Ectodermal cell (in vitro differentiated cells): ENCODE measurements at regions not wholly inside any gene's neighbourhood (a gene's known extent, or its start where the extent isn't known, plus 50 kb on each side); places are given as distances from the start of the nearest gene placed in this dataset.

Source experiments
- H3K27ac ChIP-seq: 2 replicates; pipeline ENCODE4 v1.7.0; 2013; ENCODE audit warnings: mild to moderate bottlenecking, low read depth, low read length; ENCODE audit not compliant: insufficient read depth, poor library complexity, severe bottlenecking
- H3K27me3 ChIP-seq: 2 replicates; pipeline ENCODE4 v1.7.0; 2013; ENCODE audit warnings: mild to moderate bottlenecking, low read length; ENCODE audit not compliant: insufficient read depth, control insufficient read depth, poor library complexity, severe bottlenecking
- H3K36me3 ChIP-seq: one replicate; pipeline ENCODE4 v1.7.0; 2013; ENCODE audit warnings: low read length; ENCODE audit not compliant: control insufficient read depth, insufficient read depth
- H3K4me1 ChIP-seq: one replicate; pipeline ENCODE4 v1.7.0; 2013; ENCODE audit warnings: low read length; ENCODE audit not compliant: control insufficient read depth, insufficient read depth
- H3K4me3 ChIP-seq: 2 replicates; pipeline ENCODE4 v1.7.0; 2013; ENCODE audit warnings: low read depth, low read length, control low read depth; ENCODE audit not compliant: insufficient read depth
- H3K9me3 ChIP-seq: 2 replicates; pipeline ENCODE4 v1.7.0; 2013; ENCODE audit warnings: mild to moderate bottlenecking, low read length, moderate library complexity; ENCODE audit not compliant: control insufficient read depth
- WGBS, 2 experiments: methylation state at CpG; one replicate each; pipeline ENCODE4 v1.1.7; 2013; ENCODE audit warnings: missing lambda C conversion rate in 2 of 2; 5-methylcytosine and 5-hydroxymethylcytosine counted together

DNA sequence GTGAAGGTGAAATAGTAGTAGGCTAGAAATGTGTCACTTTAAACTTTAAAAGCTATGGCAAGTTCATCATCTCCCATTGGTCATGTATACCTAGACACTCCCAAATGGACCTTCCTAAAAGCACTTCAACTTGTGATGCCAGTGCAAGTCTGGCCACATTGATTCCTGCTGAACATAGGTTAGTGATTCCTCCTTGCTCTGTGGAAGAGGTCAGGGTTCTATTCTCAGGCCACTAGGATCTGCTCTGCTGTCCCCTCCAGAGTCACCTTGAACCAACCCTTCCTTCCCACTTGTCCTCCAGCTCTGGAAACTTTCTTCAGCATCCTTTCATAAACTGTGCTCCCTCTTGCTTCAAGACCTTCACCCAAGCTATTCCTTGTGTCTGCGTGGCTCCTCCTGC, 301.7 kb downstream of the RPLP1 start:
- WGBS, 2 experiments: 85 to 89% methylated on average over 1 of the region's 1 CpG
- no peaks in the 10 kb centered on the region for H3K36me3 ChIP-seq
- H3K27ac ChIP-seq: no peak overlapping the region

DNA sequence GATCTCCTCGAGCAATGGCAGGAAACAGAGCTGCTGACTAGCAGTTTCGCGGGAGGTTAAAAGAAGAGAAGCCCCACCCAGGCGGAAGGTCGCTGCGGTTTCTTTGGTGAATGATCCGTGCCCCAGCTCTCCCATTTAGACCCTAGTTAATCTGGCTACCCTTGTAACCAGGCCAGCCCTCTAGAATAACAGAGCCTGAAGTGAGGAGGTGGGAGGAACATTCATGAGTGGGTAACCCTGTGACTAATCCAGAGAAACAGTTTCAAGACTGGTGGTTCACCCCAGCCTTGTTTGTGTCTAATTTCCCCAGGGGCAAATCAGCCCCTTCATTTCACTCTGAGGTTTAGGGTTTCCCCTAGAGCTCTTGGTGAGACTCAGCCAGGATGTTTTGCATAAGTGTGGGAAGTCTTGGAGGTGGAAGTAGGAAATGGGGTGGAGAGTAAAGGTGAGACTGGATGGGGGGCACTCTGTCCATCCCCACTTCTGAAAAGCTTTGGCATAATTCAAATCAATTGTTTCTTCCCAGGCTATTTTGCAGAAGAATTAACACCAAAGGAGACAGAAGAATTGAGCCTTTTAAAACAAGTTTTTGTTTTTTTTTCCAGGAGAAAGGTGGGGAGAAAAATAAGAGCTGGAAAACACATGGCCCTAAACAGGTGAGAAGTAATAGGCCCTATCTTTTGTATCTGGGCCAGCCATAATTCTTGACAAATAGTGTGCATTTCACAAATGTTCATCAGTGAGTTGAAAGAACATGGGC, 303.1 kb downstream of the RPLP1 start:
- Histone ChIP-seq H3K9me3 (no peaks in the 10 kb centered on the region), H3K27me3 (no peaks in the 10 kb centered on the region), H3K27ac (no peak overlapping the region), H3K36me3 (no peaks in the 10 kb centered on the region), H3K4me1 (no peaks in the 10 kb centered on the region), H3K4me3 (no peak overlapping the region)
- 32 to 40% methylated on average over 7 of the region's 7 CpGs for WGBS, 2 experiments

More for the DNA sequence above, 301.7 kb downstream of the RPLP1 start:
- Histone ChIP-seq H3K27me3 (no peaks in the 10 kb centered on the region), H3K4me1 (no peaks in the 10 kb centered on the region), H3K9me3 (no peaks in the 10 kb centered on the region), H3K4me3 (no peak overlapping the region)

GRCh38 chr15:69756440-69756839, 303.8 kb downstream of the RPLP1 start:
- Histone ChIP-seq H3K27me3 (no peaks in the 10 kb centered on the region), H3K4me1 (no peaks in the 10 kb centered on the region), H3K27ac (no peak overlapping the region), H3K9me3 (no peaks in the 10 kb centered on the region), H3K4me3 (no peak overlapping the region), H3K36me3 (no peaks in the 10 kb centered on the region)
- 91 to 95% methylated on average over 3 of the region's 3 CpGs for WGBS, 2 experiments

- Histone ChIP-seq H3K9me3 (no peaks in the 10 kb centered on the region), H3K4me1 (no peaks in the 10 kb centered on the region), H3K27me3 (no peaks in the 10 kb centered on the region), H3K27ac (no peak overlapping the region), H3K36me3 (no peaks in the 10 kb centered on the region), H3K4me3 (no peak overlapping the region)
- whole genome bisulfite sequencing, 2 experiments: 94 to 97% methylated on average over 6 of the region's 6 CpGs
Observed at GRCh38 chr15:69757186-69757585, 304.6 kb downstream of the RPLP1 start.

DNA sequence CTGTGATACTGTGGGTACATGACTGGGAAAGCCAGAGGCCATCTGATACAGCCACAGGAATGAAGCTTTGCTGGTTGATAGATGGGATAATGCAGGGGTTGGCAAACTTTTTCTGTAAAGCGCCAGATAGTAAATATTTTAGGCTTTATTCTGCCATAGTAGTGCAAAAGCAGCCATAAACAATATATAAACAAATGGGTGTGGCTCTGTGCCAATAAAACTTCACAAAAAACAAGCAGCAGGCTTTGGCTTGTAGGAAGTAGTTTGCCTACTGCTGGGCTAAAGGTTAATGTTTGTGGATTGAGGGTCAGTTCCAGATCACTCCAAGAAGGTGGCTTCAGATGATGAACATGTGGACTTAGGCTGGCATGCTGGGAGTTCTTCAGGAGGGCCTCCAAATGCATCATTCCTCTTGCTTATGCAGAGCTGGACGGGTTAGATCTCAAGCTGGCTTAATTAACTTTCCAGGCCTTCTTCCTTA, 305.7 kb downstream of the RPLP1 start:
- no peaks in the 10 kb centered on the region for H3K27me3 ChIP-seq
- 89 to 93% methylated on average over 2 of the region's 2 CpGs for WGBS, 2 experiments
- H3K9me3 ChIP-seq: no peaks in the 10 kb centered on the region
- H3K27ac ChIP-seq: no peak overlapping the region
- H3K4me3 ChIP-seq: no peak overlapping the region
- H3K4me1 ChIP-seq: no peaks in the 10 kb centered on the region
- no peaks in the 10 kb centered on the region for H3K36me3 ChIP-seq

GRCh38 chr15:69758810-69759790, 306.5 kb downstream of the RPLP1 start:
- H3K27me3 ChIP-seq: no peaks in the 10 kb centered on the region
- H3K27ac ChIP-seq: no peak overlapping the region
- H3K4me3 ChIP-seq: no peak overlapping the region
- 95 to 96% methylated on average over 7 to 8 of the region's 8 CpGs for WGBS, 2 experiments
- no peaks in the 10 kb centered on the region for H3K4me1 ChIP-seq
- no peaks in the 10 kb centered on the region for H3K9me3 ChIP-seq
- H3K36me3 ChIP-seq: no peaks in the 10 kb centered on the region

DNA sequence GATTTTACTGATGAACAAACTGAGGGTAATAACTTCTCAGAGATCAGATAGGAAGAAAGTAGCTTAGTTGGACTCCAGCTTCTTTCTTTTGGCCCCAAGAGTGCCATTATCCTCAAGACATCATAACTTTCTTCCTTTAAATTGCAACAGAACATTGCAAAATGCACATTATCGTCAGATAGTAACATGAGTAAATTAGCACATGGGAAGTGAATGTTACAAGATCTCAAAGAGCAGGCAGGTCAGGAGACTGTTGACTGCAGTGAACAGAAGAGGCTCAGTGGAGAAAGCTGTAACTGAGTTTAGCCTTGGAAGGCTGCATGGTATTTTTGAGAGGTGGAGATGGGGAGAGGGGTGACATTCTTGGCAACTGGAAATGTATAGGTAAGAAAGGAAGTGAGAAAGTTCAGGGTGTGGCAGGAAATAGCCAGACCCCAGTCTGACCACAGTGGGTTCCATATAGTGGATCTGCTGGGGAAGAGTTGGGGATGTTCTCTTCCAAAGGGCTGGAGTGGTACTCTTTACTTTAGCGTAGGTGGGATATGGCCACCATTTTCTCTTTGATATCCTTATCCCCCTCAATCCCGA, 307.7 kb downstream of the RPLP1 start:
- H3K36me3 ChIP-seq: no peaks in the 10 kb centered on the region
- H3K27ac ChIP-seq: no peak overlapping the region
- no peaks in the 10 kb centered on the region for H3K4me1 ChIP-seq
- no peaks in the 10 kb centered on the region for H3K9me3 ChIP-seq
- no peaks in the 10 kb centered on the region for H3K27me3 ChIP-seq
- H3K4me3 ChIP-seq: no peak overlapping the region
- WGBS, 2 experiments: 91 to 93% methylated on average over 3 of the region's 3 CpGs

DNA sequence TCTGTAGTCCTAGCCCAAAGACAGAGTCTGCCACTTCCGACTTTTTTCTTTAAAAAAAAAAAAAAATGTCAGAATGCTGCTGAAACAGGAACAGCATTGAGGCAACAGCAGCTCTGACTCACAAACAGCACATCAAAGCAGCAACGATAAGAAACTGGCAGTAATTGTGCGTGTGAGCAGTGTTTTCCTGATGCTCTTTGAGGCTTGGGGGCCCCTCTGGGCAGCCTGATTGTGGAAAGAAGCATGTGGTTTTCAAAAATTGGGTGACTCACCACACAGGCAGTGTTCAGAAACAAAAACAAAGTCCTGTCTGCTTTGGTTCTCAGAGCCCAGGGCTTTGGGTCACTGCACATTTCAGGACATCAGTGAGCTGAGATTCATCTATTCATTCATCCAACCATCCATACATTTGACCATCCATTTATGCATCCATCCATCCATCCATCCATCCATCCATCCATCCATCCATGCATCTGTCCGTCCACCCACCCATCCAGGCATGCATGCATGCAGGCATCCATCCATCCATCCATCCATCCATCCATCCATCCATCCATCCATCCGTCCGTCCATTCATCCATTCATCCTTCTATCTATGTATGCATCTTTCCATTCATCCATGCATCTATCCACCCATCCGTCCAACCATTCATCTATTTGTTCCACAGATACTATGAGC, 308.4 kb downstream of the RPLP1 start:
- Histone ChIP-seq H3K4me3 (no peak overlapping the region), H3K4me1 (no peaks in the 10 kb centered on the region), H3K27ac (no peak overlapping the region)

DNA sequence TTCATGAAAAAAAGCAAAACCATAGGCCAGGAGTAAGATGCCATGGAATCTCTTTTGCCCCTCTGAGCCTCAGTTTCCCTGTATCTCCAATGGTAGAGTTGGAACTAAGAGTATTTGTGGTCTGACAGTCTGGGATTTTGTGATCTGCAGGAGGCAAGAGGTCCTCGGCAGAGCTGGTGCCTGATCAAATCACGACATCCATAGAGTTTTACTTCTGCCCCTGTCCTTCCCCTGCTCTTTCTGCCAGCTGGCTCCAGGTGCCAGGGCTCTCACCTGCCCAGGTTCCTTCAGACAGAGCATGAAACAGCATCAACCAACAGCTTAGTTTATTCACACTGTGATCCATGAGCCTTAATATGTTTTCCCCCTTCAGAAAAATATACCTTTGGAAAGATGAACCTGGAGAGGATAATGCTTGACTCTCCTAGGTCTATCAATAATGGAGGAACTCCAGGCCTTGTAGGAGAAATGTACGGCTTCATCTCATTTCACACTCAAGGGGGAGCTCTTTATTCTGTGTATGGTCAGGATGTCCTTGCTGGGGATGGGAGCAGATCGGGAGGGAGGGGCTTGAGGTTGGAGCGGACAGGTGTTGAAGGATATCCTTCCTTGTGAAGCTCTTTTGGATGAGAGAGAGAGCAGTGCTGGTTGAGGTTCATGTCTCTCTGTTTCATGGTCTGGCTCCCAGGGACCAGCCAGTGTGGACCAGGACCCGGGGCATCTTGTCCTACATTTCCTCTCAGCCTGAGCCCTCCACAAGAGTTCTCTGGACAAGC, 309.9 kb downstream of the RPLP1 start:
- Histone ChIP-seq H3K36me3 (no peaks in the 10 kb centered on the region), H3K27ac (no peak overlapping the region)
- WGBS, 2 experiments: 54 to 60% methylated on average over 6 of the region's 6 CpGs

More for the DNA sequence above, 308.4 kb downstream of the RPLP1 start:
- 87 to 89% methylated on average over 7 of the region's 7 CpGs for WGBS, 2 experiments
- no peaks in the 10 kb centered on the region for H3K36me3 ChIP-seq
- H3K9me3 ChIP-seq: no peaks in the 10 kb centered on the region
- no peaks in the 10 kb centered on the region for H3K27me3 ChIP-seq

More for the DNA sequence above, 309.9 kb downstream of the RPLP1 start:
- no peak overlapping the region for H3K4me3 ChIP-seq
- no peaks in the 10 kb centered on the region for H3K9me3 ChIP-seq
- H3K27me3 ChIP-seq: no peaks in the 10 kb centered on the region
- H3K4me1 ChIP-seq: no peaks in the 10 kb centered on the region
